ENCODE measurements at regions not wholly inside any gene's neighbourhood (a gene's known extent, or its start where the extent isn't known, plus 50 kb on each side); places are given as distances from the start of the nearest gene placed in this dataset.

DNA sequence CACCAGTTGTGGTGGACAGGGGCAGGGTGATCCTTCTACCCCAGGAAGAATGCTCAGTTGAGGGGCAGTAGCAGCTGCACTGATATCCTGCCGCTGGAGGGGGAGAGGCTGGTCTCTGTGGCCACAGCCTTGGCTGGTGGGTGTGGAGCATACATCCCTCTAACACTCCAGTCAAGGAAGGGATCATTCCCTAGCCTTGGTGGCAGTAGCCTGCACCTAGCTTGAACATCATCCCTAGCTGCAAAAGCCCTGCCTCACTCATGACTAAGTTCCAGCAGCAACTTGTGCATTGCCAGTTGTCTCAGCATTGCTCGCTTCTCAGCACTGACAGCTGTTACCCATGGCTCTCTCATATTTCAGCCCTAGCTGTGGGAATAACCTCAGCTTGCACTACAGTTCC lies 688.9 kb upstream of the POT1 start (continued):
- TF ChIP-seq, protein P1, sequence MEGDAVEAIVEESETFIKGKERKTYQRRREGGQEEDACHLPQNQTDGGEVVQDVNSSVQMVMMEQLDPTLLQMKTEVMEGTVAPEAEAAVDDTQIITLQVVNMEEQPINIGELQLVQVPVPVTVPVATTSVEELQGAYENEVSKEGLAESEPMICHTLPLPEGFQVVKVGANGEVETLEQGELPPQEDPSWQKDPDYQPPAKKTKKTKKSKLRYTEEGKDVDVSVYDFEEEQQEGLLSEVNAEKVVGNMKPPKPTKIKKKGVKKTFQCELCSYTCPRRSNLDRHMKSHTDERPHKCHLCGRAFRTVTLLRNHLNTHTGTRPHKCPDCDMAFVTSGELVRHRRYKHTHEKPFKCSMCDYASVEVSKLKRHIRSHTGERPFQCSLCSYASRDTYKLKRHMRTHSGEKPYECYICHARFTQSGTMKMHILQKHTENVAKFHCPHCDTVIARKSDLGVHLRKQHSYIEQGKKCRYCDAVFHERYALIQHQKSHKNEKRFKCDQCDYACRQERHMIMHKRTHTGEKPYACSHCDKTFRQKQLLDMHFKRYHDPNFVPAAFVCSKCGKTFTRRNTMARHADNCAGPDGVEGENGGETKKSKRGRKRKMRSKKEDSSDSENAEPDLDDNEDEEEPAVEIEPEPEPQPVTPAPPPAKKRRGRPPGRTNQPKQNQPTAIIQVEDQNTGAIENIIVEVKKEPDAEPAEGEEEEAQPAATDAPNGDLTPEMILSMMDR (conservative IDR thresholded peaks at IDR 0.05; ENCODE audit: low read depth in 2 of 2) = no peak
- no peak for TF ChIP-seq ZNF114 (CRISPR knock-in tag; IDR thresholded peaks at IDR 0.05)

DNA sequence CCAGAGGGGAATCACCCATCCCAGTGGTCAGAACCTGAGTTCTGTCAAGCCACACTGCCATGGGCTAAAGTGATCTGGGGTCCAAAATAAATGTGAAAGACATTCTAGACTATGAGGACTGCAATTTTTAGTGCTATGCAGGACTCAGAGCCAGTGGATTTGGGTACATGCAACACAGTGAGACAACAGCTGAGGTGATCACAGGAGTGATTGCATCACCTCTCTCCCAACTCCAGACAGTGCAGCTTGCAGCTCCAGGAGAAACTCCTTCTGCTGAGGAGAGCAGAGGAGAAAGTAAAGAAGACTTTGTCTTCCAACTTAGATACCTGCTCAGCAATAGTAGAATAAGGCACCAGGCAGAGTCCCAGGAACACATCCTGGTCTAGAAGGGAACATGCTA lies 682.0 kb upstream of the POT1 start:
- no peaks in the 10 kb centered on the region for H3K79me2 ChIP-seq (replicated peaks; ENCODE audit: insufficient read depth)
- Mint-ChIP-seq H3K4me1 (no peaks in the 10 kb centered on the region), H3K36me3 (ENCODE audit: low read depth) (no peaks in the 10 kb centered on the region)

More for the DNA sequence above, 682.0 kb upstream of the POT1 start:
- H2AFZ ChIP-seq = no peak overlapping the region
- Mint-ChIP-seq H3K9me3 (no peaks in the 10 kb centered on the region; the same call in 2 of the 3 replicates), H3K27me3 (ENCODE audit: insufficient read depth, low read depth, poor library complexity) (no peaks in the 10 kb centered on the region), H3K27ac (no peak overlapping the region), H3K4me3 (no peak overlapping the region)
- H3K4me1 ChIP-seq (ENCODE audit: insufficient read depth) = no peaks in the 10 kb centered on the region
- H3K9me2 ChIP-seq (ENCODE audit: insufficient read depth) = no peaks in the 10 kb centered on the region
- no peak overlapping the region for H3K4me3 ChIP-seq
- no peaks in the 10 kb centered on the region for H3F3A ChIP-seq (replicated peaks; ENCODE audit: low read depth)
- no peaks in the 10 kb centered on the region for H3K36me3 ChIP-seq (ENCODE audit: insufficient read depth)
- TF ChIP-seq ZNF331 (CRISPR knock-in tag; IDR thresholded peaks at IDR 0.05; ENCODE audit: low read depth) = no peak
- TF ChIP-seq EZH2 (IDR thresholded peaks at IDR 0.05; ENCODE audit: low read depth, unreplicated experiment) = no peak
- TF ChIP-seq JUNB (IDR thresholded peaks at IDR 0.05; ENCODE audit: unreplicated experiment) = no peak
- TF ChIP-seq NANOG (IDR thresholded peaks at IDR 0.05; ENCODE audit: borderline replicate concordance) = no peak
- TF ChIP-seq, protein P2, sequence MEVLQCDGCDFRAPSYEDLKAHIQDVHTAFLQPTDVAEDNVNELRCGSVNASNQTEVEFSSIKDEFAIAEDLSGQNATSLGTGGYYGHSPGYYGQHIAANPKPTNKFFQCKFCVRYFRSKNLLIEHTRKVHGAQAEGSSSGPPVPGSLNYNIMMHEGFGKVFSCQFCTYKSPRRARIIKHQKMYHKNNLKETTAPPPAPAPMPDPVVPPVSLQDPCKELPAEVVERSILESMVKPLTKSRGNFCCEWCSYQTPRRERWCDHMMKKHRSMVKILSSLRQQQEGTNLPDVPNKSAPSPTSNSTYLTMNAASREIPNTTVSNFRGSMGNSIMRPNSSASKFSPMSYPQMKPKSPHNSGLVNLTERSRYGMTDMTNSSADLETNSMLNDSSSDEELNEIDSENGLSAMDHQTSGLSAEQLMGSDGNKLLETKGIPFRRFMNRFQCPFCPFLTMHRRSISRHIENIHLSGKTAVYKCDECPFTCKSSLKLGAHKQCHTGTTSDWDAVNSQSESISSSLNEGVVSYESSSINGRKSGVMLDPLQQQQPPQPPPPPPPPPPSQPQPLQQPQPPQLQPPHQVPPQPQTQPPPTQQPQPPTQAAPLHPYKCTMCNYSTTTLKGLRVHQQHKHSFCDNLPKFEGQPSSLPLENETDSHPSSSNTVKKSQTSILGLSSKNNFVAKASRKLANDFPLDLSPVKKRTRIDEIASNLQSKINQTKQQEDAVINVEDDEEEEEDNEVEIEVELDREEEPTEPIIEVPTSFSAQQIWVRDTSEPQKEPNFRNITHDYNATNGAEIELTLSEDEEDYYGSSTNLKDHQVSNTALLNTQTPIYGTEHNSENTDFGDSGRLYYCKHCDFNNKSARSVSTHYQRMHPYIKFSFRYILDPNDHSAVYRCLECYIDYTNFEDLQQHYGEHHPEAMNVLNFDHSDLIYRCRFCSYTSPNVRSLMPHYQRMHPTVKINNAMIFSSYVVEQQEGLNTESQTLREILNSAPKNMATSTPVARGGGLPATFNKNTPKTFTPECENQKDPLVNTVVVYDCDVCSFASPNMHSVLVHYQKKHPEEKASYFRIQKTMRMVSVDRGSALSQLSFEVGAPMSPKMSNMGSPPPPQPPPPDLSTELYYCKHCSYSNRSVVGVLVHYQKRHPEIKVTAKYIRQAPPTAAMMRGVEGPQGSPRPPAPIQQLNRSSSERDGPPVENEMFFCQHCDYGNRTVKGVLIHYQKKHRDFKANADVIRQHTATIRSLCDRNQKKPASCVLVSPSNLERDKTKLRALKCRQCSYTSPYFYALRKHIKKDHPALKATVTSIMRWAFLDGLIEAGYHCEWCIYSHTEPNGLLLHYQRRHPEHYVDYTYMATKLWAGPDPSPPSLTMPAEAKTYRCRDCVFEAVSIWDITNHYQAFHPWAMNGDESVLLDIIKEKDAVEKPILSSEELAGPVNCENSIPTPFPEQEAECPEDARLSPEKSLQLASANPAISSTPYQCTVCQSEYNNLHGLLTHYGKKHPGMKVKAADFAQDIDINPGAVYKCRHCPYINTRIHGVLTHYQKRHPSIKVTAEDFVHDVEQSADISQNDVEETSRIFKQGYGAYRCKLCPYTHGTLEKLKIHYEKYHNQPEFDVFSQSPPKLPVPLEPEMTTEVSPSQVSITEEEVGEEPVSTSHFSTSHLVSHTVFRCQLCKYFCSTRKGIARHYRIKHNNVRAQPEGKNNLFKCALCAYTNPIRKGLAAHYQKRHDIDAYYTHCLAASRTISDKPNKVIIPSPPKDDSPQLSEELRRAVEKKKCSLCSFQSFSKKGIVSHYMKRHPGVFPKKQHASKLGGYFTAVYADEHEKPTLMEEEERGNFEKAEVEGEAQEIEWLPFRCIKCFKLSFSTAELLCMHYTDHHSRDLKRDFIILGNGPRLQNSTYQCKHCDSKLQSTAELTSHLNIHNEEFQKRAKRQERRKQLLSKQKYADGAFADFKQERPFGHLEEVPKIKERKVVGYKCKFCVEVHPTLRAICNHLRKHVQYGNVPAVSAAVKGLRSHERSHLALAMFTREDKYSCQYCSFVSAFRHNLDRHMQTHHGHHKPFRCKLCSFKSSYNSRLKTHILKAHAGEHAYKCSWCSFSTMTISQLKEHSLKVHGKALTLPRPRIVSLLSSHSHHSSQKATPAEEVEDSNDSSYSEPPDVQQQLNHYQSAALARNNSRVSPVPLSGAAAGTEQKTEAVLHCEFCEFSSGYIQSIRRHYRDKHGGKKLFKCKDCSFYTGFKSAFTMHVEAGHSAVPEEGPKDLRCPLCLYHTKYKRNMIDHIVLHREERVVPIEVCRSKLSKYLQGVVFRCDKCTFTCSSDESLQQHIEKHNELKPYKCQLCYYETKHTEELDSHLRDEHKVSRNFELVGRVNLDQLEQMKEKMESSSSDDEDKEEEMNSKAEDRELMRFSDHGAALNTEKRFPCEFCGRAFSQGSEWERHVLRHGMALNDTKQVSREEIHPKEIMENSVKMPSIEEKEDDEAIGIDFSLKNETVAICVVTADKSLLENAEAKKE (CRISPR knock-in tag; IDR thresholded peaks at IDR 0.05) = no peak
- TF ChIP-seq CREB1 (CRISPR knock-in tag; IDR thresholded peaks at IDR 0.05; ENCODE audit: low read depth) = no peak
- no peak overlapping the region for H3K27ac ChIP-seq (ENCODE audit: low read depth)
- no peaks in the 10 kb centered on the region for H4K20me1 ChIP-seq (replicated peaks; ENCODE audit: insufficient read depth)
- DNase-seq (ENCODE audit: low spot score) (no peak), ATAC-seq (no peak)
- H3K4me2 ChIP-seq = no peak overlapping the region
- H3K27me3 ChIP-seq (ENCODE audit: insufficient read depth) = no peaks in the 10 kb centered on the region

Measured in GM23338 (cell line).